Esophagus muscularis mucosa (tissue), 4 donors: ENCODE measurements at regions not wholly inside any gene's neighbourhood (a gene's known extent, or its start where the extent isn't known, plus 50 kb on each side); places are given as distances from the start of the nearest gene placed in this dataset.

ENCODE experiments used
- DNase-seq: peaks from one replicate; pipeline ENCODE4 v3.0.0-alpha.2; 2017; ENCODE audit errors: extremely low spot score
- H3K27ac ChIP-seq, 4 donors: fragments of 200-600 bp; sonication (generic); replicated peaks in 1 of 4; 1 replicate in 3 of 4; 2 replicates in 1 of 4; pipeline ENCODE4 v1.5.1; 2016 to 2019; ENCODE audit warnings: mild to moderate bottlenecking in 1 of 4
- H3K27me3 ChIP-seq, 4 donors: fragments of 200-600 bp; sonication (generic); one replicate each; pipeline versions ENCODE4 v1.5.1 to v1.6.0; 2016 to 2019
- H3K36me3 ChIP-seq, 4 donors: fragments of 200-600 bp; sonication (generic); one replicate each; pipeline ENCODE4 v1.5.1; 2016 to 2019
- H3K4me1 ChIP-seq, 4 donors: fragments of 200-600 bp; sonication (generic); one replicate each; pipeline ENCODE4 v1.5.1; 2016 to 2019
- H3K4me3 ChIP-seq, 4 donors: fragments of 200-600 bp; sonication (generic); 1 replicate in 2 of 4; 2 replicates in 2 of 4; pipeline ENCODE4 v1.5.1; 2016 to 2019; ENCODE audit warnings: mild to moderate bottlenecking in 4 of 4, moderate library complexity in 1 of 4
- H3K9me3 ChIP-seq, 4 donors: fragments of 200-600 bp; sonication (generic); 1 replicate in 3 of 4; 2 replicates in 1 of 4; pipeline ENCODE4 v1.5.1; 2016 to 2019
- EP300 ChIP-seq: sonication (generic); formaldehyde crosslinking; IDR thresholded peaks from one replicate; pipeline ENCODE4 v1.6.1; 2017; ENCODE audit warnings: antibody characterized with exemption
- POLR2A ChIP-seq: fragments of 450-650 bp; IDR thresholded peaks from one replicate; pipeline ENCODE4 v1.6.1; 2017; ENCODE audit warnings: antibody characterized with exemption, moderate library complexity, mild to moderate bottlenecking, low read depth
- POLR2AphosphoS5 ChIP-seq, 2 donors: sonication (generic); formaldehyde crosslinking; IDR thresholded peaks; one replicate each; pipeline ENCODE4 v1.6.1; 2017; ENCODE audit warnings: antibody characterized with exemption in 2 of 2
- WGBS: methylation state at CpG from one replicate; pipeline ENCODE4 v1.1.5; 2018; 5-methylcytosine and 5-hydroxymethylcytosine counted together
- intact Hi-C: fragments of 100-400 bp; cut with DNase I; formaldehyde crosslinking; loops from one replicate; pipeline ENCODE4 v1.15.1; 2023
- TF ChIP-seq, protein P1 (sequence below), 3 experiments: fragments of 200-600 bp in 2 of 3; fragments of 450-650 bp in 1 of 3; sonication (generic) in 2 of 3; IDR thresholded peaks; one replicate each; pipeline ENCODE4 v1.5.1; 2017 to 2019; ENCODE audit warnings: antibody characterized with exemption in 3 of 3, mild to moderate bottlenecking in 2 of 3, moderate library complexity in 1 of 3

- Histone ChIP-seq H3K27ac (no peak overlapping the region), H3K36me3 (no peaks in the 10 kb centered on the region), H3K27me3 (no peaks in the 10 kb centered on the region), H3K4me3 (no peak overlapping the region), H3K4me1 (no peaks in the 10 kb centered on the region), H3K9me3 (no peaks in the 10 kb centered on the region)
- TF ChIP-seq, protein P1, sequence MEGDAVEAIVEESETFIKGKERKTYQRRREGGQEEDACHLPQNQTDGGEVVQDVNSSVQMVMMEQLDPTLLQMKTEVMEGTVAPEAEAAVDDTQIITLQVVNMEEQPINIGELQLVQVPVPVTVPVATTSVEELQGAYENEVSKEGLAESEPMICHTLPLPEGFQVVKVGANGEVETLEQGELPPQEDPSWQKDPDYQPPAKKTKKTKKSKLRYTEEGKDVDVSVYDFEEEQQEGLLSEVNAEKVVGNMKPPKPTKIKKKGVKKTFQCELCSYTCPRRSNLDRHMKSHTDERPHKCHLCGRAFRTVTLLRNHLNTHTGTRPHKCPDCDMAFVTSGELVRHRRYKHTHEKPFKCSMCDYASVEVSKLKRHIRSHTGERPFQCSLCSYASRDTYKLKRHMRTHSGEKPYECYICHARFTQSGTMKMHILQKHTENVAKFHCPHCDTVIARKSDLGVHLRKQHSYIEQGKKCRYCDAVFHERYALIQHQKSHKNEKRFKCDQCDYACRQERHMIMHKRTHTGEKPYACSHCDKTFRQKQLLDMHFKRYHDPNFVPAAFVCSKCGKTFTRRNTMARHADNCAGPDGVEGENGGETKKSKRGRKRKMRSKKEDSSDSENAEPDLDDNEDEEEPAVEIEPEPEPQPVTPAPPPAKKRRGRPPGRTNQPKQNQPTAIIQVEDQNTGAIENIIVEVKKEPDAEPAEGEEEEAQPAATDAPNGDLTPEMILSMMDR (IDR thresholded peaks at IDR 0.05), result no peak
- no peak for TF ChIP-seq EP300
- TF ChIP-seq POLR2A, result no peak
- TF ChIP-seq POLR2AphosphoS5 (IDR thresholded peaks at IDR 0.05), result no peak
- intact Hi-C loops, result no loop called here
- no peak for DNase-seq
- 33% methylated on average over 4 of the region's 4 CpGs for WGBS
Observed at GRCh38 chr1:187928288-187928687, 1099.5 kb downstream of the PLA2G4A start.

GRCh38 chr1:187928696-187929095 lies 1099.9 kb downstream of the PLA2G4A start:
- DNase-seq, result no peak
- Histone ChIP-seq H3K4me3 (no peak overlapping the region), H3K27ac (no peak overlapping the region), H3K36me3 (no peaks in the 10 kb centered on the region), H3K27me3 (no peaks in the 10 kb centered on the region), H3K4me1 (no peaks in the 10 kb centered on the region), H3K9me3 (no peaks in the 10 kb centered on the region)
- intact Hi-C loops, result no loop called here
- TF ChIP-seq POLR2AphosphoS5 (IDR thresholded peaks at IDR 0.05), result no peak
- no peak for TF ChIP-seq POLR2A
- TF ChIP-seq, protein P1 (IDR thresholded peaks at IDR 0.05), result no peak
- TF ChIP-seq EP300, result no peak
- 59% methylated on average over 2 of the region's 2 CpGs for WGBS

DNA sequence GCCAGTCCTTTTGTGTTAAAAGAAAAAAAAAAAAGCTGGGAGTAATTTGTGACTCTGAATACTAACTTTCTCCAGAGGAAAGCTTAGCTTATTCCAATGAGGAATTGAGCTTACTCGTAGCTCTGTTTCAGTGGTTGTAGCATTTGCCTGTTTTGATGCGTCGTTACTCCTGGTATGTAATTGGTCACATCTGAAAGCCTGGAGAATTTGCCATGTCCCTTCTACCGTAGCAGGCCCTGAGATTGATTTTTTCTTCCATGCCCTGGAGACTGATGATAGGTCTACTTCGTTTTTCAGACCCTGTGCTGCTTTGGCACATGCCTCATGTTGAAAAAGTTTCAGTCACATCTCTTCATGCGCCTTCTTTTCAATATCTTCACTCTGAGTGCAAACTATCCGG lies 1103.0 kb downstream of the PLA2G4A start:
- Histone ChIP-seq H3K36me3 (no peaks in the 10 kb centered on the region), H3K27ac (no peak overlapping the region), H3K4me1 (no peaks in the 10 kb centered on the region), H3K27me3 (no peaks in the 10 kb centered on the region), H3K4me3 (no peak overlapping the region), H3K9me3 (no peaks in the 10 kb centered on the region)
- DNase-seq, result no peak
- no peak for TF ChIP-seq EP300
- TF ChIP-seq, protein P1 (IDR thresholded peaks at IDR 0.05), result no peak
- no peak for TF ChIP-seq POLR2A
- no peak for TF ChIP-seq POLR2AphosphoS5 (IDR thresholded peaks at IDR 0.05)
- intact Hi-C loops, result no loop called here
- 83% methylated on average over 7 of the region's 7 CpGs for WGBS

DNA sequence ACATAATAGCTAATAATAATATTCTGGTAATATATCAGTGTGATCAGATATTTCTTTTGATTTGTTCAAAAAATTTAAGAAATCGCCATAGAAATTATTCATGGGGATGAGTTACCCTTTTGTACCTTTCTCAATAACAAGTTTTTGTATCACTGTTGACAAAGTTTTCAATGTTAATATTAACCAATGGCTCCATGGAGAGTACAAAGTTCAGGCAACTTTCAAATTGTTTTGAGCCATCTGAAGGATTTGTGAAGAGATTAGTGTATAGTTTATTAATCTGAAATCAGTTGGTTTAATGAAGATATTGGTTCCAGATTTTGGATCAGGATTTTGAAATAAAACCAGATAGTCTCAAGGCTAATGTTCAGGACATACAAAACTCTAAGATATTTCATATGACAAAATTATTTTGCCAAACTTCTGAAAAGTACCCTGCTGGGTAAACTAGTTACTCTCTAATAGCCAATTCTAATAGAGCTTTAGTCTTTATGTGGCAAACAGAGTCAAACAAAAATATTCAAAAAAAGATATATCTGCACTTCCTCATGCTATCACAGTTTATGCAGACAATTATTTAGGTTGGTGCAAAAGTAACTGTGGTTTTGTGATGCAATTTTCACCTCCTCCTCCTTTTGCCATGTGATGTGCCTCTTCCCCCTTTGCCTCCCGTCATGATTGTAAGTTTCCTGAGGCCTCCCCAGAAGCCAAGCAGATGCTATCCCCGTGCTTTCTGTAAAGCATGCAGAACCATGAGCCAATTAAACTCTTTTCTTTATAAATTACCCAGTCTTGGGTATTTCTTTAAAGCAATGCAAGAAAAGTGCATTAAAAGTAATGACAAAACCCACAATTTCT lies 1105.0 kb downstream of the PLA2G4A start:
- 86% methylated on average over 3 of the region's 3 CpGs for WGBS
- no peaks in the 10 kb centered on the region for H3K36me3 ChIP-seq
- H3K27ac ChIP-seq, result no peak overlapping the region
- H3K4me1 ChIP-seq, result no peaks in the 10 kb centered on the region
- H3K27me3 ChIP-seq, result no peaks in the 10 kb centered on the region
- intact Hi-C loops, result no loop called here
- no peak for DNase-seq
- no peak overlapping the region for H3K4me3 ChIP-seq
- no peaks in the 10 kb centered on the region for H3K9me3 ChIP-seq
- TF ChIP-seq EP300 (no peak), POLR2A (no peak), POLR2AphosphoS5 (IDR thresholded peaks at IDR 0.05) (no peak)
- TF ChIP-seq, protein P1 (IDR thresholded peaks at IDR 0.05), result no peak

- TF ChIP-seq, protein P1 (IDR thresholded peaks at IDR 0.05), result no peak
- no peak for TF ChIP-seq EP300
- no peak for TF ChIP-seq POLR2AphosphoS5 (IDR thresholded peaks at IDR 0.05)
- TF ChIP-seq POLR2A, result no peak
- intact Hi-C loops, result no loop called here
- 78% methylated on average over 1 of the region's 1 CpG for WGBS
- no peaks in the 10 kb centered on the region for H3K9me3 ChIP-seq
- no peaks in the 10 kb centered on the region for H3K4me1 ChIP-seq
- no peak overlapping the region for H3K27ac ChIP-seq
- no peaks in the 10 kb centered on the region for H3K36me3 ChIP-seq
- no peak overlapping the region for H3K4me3 ChIP-seq
- DNase-seq, result no peak
- no peaks in the 10 kb centered on the region for H3K27me3 ChIP-seq
Observed at GRCh38 chr1:187936667-187937066, 1107.9 kb downstream of the PLA2G4A start.
